Activated naive CD4-positive, alpha-beta T cell treated with anti-CD3 and anti-CD28 coated beads, Interleukin-2, amount 50 U/mL, for 72 hours (primary cell): ENCODE measurements at regions not wholly inside any gene's neighbourhood (a gene's known extent, or its start where the extent isn't known, plus 50 kb on each side); places are given as distances from the start of the nearest gene placed in this dataset.

Source experiments
- ATAC-seq, 2 donors: fragments of 150-1000 bp; cut with Tn5 transposase; 2 replicates each; pipeline ENCODE4 v1.10.0; 2021; ENCODE audit warnings: mild to moderate bottlenecking in 2 of 2, moderate library complexity in 2 of 2
- DNase-seq, 2 donors: peaks; one replicate each; pipeline ENCODE4 v3.0.0; 2021 to 2022; ENCODE audit warnings: low spot score in 2 of 2
- H3K27ac Mint-ChIP-seq, 2 donors: one replicate each; pipeline ENCODE4 v1.8.0; 2022; ENCODE audit warnings: mild to moderate bottlenecking in 2 of 2, mixed read lengths in 2 of 2
- H3K36me3 Mint-ChIP-seq, 2 donors: one replicate each; pipeline ENCODE4 v1.8.0; 2022; ENCODE audit warnings: mixed read lengths in 2 of 2
- H3K9me3 Mint-ChIP-seq, 2 donors: one replicate each; pipeline ENCODE4 v1.8.0; 2022; ENCODE audit warnings: mixed read lengths in 2 of 2

DNA sequence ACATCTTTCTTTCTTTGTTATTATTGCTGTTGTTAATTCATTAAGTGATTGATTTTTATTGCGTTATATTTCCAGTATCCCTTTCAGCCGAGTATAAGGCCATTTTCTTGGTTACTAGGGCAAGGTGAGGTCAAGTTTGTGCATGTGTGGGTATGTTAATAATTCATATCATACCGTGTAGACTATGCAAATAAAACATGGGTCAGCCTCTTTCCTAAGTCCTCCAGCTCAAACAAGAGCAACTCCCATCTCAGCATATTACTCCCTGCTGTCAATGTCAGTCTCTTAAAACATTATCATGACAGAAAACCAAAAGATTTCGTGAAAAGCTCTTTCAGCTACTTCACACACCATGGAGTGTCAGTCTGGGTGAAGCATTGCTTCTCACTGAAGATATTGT lies 103.9 kb upstream of the ST8SIA2 start:
- ATAC-seq = no peak
- Mint-ChIP-seq H3K9me3 (no peaks in the 10 kb centered on the region), H3K36me3 (no peaks in the 10 kb centered on the region), H3K27ac (no peak overlapping the region)
- no peak for DNase-seq

DNA sequence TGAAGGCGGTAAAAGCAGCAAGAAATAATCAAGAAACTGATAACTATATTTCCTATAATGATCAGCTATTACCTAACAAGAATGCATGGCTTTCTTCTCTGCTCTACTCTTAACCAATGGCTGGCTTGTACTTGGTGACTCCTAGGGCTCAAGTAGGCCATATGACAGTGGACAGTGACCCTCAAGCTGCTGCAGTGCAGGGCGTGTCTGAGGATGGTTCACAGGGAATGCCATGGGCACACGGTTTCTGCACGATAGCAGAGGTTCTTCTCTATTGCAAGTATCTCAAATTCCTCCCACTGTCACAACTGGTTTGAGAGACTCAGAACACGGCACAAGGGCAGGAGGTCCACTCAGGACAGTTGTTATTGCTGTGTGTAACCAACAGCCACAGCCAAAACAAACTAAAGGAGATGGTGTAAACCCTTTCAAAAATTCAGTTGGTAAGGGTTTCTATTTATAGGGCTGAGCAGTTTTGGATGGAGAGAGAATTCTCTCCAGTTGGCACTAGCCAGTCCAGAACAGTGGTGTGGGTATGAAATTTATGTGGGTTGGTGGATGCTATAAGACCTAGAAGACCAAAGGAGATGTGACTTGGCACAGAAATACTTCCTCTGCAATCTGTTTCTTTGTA lies 103.2 kb upstream of the ST8SIA2 start:
- H3K9me3 Mint-ChIP-seq = no peaks in the 10 kb centered on the region
- DNase-seq (no peak), ATAC-seq (no peak)
- no peaks in the 10 kb centered on the region for H3K36me3 Mint-ChIP-seq
- no peak overlapping the region for H3K27ac Mint-ChIP-seq

DNA sequence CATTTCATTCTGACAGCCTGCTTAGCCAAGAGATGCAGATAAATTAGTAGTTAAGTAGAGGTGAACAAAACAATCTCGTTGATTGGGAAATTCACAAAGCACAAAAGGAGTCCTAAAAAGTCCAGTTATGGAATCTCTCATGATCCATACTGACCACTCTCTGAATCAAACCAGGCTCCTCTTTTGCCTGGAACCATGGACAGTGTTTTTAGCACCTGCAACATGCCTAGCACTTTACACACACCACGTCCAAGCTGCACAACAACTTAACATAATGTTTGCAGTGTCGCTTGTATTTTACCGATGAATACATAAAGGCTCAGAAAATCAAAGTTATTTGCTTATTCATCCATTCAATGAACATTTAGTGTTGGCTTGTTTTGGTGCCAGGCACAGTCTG lies 101.8 kb upstream of the ST8SIA2 start:
- DNase-seq (no peak), ATAC-seq (no peak)
- Mint-ChIP-seq H3K9me3 (no peaks in the 10 kb centered on the region), H3K36me3 (no peaks in the 10 kb centered on the region), H3K27ac (no peak overlapping the region)

DNA sequence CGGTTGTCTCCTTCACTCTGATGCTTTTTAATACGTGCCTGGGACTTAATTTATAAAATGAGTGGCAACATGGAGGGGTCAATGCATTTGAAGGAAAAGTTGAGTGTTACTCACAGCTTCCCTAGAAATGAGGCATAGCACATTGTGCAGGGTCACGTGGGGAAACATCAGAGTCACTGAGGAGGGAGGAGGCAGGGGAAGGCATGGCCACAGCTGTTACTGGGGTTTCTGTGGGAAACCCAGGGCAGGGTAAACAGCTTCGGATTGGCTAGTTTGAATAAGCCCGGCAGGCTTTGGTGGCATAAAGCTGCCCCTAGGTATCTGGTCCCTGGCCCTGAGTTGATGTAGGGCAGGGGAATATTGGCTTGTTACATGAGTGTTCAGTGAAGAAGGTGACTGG lies 98.9 kb upstream of the ST8SIA2 start:
- Mint-ChIP-seq H3K27ac (no peak overlapping the region), H3K36me3 (no peaks in the 10 kb centered on the region), H3K9me3 (no peaks in the 10 kb centered on the region)
- no peak for ATAC-seq
- no peak for DNase-seq

DNA sequence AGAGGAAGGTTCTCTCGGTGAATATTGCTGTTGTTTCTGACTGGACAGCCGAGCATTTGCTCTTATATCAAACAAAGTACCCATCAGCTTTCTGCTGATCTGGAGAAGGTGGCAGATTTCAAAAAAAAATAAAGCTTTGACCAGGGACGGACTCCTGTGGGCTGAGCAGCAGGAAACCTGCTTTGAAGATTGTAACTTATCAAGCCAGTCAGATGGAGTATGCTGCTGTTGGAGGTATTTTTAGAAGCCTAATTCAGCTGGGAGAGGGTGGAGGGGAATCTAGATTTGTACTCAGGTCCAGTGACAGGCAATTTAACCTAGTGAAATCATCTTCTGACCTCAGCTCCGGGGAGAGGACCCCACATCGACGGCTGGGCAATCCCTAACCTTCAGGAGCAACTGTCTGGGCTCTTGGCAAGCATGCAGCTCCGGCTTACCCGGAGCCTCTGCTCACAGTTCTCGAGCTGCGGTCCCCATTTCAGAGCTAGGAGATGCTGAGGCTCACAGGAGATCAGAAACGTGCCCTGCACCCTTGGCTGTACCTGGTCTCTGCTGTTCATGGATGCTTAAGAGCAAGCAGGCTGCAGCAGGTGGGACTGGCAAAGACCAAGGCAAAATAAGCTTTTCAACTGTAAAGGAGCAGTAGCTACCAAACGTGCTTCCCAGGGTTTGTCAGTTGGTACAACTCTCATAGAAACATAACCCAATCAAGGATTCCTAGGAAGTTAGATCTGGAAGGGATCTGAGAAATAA lies 89.3 kb upstream of the ST8SIA2 start:
- ATAC-seq (no peak), DNase-seq (no peak)
- no peaks in the 10 kb centered on the region for H3K36me3 Mint-ChIP-seq
- H3K27ac Mint-ChIP-seq = no peak overlapping the region
- H3K9me3 Mint-ChIP-seq = peaks cover 0 to 10% of the 10 kb centered on the region in 2 donors

DNA sequence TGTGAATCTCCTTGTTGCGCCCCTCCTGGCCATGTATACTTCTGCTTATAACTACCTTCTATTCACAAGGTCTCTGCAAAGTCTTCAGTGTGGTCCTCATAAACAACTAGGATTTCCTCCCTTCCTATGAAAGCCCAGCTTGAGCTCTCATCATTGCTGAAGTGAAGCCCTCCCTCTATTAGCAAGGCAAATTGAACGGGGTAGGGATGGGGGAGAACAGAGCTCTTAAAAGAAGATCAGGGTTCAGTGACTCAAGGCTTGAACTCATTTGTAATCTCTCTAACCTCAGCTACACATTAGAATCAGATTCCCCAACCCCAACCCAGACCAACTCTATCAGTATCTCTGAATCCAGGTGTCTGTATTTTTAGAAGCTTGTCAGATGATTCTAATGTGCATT lies 88.3 kb upstream of the ST8SIA2 start:
- Mint-ChIP-seq H3K36me3 (no peaks in the 10 kb centered on the region), H3K9me3 (peaks cover 0 to 10% of the 10 kb centered on the region in 2 donors), H3K27ac (no peak overlapping the region)
- ATAC-seq = no peak
- no peak for DNase-seq

DNA sequence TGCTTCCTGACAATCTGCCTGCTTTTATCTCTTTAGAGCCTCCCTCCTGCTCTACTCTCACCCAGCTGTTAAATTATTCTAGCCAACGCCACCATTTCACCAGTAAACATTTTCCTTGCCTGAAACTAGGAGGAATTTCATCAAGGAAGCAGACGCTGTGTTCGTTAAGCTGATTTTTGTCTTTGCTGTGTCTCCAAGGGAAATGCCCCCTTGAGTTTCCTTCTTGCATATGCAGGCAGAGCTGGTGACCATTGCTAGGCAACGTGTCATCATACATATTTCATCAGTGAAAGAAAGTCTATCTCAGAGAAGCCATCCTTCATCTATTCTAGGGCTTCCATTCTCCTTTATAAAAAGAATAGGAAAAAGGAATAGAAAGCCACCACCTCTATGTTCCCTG lies 87.0 kb upstream of the ST8SIA2 start:
- no peak for ATAC-seq
- peaks cover 0 to under 1% of the 10 kb centered on the region in 2 donors for H3K36me3 Mint-ChIP-seq
- peaks cover 0 to 7% of the 10 kb centered on the region in 2 donors for H3K9me3 Mint-ChIP-seq
- no peak overlapping the region for H3K27ac Mint-ChIP-seq
- no peak for DNase-seq

DNA sequence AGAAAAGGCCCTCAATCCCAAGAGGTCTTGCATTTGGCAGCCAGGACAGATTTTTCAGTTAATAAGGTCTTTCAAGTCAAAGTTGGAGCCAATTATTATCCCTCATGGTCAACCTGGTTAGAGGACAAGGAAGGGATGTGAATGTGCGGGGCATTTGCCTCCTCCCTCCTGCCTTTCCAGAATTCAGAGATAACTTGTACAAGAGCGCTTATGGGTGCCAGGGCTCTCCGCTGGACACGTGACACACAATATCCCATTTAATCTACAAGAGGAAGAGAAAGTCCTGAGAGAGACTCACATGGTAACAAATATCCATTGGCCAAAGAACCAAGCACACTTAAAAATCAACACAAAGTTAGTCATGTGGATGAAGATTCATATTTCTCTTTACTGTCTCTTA lies 78.5 kb upstream of the ST8SIA2 start:
- H3K9me3 Mint-ChIP-seq = peaks cover 7 to 14% of the 10 kb centered on the region in 2 donors
- no peak overlapping the region for H3K27ac Mint-ChIP-seq
- DNase-seq = no peak
- ATAC-seq = no peak
- peaks cover 0 to 15% of the 10 kb centered on the region in 2 donors for H3K36me3 Mint-ChIP-seq

DNA sequence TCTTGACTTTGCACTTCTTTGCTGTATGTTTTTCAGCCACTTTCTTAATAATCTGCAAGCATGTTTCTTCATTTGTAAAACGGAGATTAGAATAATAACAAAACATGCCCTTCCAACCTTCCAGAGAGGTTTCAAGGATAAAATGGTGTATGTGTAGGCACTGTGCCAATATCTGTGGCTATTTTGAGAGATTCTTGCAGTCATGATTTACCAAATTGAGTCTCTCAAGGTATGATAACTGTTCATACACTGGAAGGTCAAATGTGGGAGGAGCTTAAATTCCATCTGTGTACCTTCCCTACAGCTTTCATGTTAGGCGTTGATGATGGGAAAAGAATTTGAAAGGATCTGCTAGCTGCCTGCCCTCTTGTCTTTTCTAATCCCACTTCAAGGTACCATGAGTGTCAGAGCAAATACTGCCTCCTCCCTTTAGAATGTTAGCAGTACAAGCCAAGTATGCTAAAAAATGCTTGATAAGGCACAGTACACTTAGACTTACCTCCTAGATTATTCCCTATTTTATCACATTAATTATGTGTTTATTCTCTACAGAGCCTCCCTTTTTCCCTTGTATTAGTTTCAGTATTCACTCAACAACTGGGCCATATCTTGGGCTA lies 78.0 kb upstream of the ST8SIA2 start:
- no peak for ATAC-seq
- H3K27ac Mint-ChIP-seq = no peak overlapping the region
- no peak for DNase-seq
- peaks cover 0 to 15% of the 10 kb centered on the region in 2 donors for H3K36me3 Mint-ChIP-seq
- peaks cover 7 to 14% of the 10 kb centered on the region in 2 donors for H3K9me3 Mint-ChIP-seq

DNA sequence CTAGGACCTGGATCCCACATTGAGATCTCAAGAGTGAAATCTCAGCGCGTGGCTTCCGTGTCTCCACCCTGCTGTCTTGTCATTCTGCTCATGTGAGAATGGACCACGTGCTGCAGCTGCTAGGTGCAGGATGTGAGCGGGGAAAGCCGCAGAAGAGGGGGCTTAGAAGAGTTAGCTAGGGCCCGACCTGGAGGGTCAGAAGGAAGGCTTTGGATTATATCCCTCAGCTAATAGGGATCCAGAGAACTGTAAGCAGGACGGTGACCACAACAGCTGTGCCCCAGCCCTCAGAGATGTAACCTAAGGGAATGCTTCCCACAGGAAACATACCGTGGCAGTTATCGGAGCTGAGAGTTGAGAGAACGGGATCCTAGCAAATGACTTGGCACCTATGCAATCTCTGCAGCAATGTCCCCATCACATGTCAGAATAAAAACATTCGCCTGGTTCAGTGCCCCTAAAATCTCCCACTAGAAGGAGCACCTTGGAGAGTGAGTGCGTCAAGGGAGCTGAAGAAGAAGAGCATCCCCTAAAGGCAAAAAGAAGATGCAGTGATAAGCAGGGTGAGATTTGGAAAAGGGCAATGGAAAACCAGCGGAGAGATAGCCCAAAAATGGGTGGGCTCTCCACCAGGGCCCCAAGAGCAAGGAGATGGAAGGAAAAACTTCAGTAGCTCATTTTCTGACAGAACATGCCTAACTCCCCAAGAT lies 76.9 kb upstream of the ST8SIA2 start:
- H3K9me3 Mint-ChIP-seq = peaks cover 7 to 11% of the 10 kb centered on the region in 2 donors
- ATAC-seq = no peak
- peaks cover 0 to 14% of the 10 kb centered on the region in 2 donors for H3K36me3 Mint-ChIP-seq
- H3K27ac Mint-ChIP-seq = no peak overlapping the region
- no peak for DNase-seq

DNA sequence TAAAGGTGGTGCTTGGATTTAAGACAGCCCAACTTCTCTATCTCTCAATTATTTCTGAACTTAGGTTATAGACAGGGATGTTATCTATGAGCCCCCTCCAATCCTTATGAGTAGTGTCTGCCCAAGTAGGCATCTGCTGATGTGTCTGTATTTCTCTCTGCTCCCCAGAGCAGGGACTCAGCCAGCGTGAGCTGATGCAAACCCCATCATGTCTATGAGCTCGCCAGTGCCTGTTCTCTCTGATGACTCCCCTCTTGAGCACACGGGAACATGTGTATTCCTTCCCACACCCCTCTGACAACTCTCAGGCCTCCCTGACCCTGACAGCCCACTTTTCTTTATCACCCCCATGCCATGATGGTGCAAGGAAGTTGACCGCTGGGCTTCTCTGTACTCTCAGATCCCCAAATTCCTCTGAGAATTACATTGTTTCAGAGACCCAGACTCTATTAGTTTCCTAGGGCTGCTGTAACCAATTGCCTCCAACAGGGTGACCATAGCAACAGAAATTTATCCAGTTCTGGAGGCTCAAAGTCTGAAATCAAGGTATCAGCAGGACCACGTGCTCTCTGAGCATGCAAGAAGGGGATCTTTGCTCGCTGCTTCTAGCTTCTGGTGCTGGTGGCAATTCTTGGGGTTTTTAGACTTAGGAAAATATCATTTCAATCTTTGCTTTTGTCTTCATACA lies 73.5 kb upstream of the ST8SIA2 start:
- H3K36me3 Mint-ChIP-seq = no peaks in the 10 kb centered on the region
- ATAC-seq (no peak), DNase-seq (no peak)
- H3K9me3 Mint-ChIP-seq = no peaks in the 10 kb centered on the region
- H3K27ac Mint-ChIP-seq = no peak overlapping the region

DNA sequence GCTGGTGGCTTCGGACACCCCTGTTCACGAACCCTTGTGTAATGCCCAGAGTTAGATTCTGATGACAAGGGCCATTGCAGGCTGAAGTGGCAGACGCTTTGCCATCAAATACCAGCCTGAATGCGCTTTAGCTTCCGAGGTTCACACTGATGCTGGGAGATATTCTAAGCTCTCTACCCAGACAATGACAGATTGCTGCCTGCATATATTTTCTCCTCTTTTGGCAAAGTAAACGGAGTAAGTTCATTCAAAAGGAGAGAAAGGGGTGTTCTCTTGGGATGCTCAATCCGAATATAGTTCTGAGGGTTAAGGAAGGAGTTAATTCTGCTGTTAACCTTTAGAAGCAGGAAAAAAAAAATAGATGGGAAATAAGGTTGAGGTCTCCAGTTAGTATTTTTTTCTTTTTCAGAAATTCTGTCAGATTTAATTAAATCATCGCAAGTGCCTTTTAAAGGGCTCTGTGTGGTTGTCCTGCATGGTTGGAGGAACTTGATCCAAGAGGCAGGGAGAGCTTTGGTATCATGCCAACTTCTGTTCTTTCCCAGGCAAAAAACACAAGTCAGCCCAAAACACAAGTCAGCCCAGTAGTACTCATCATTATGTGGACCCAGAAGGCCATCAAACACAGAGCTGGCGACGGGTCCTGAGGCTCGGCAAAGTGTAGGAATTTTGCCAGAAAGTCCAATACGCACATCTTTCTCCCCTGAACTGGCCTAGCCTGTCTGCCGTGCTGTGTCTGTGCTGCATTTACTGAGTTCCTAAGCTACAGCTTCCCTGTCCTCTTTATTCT lies 70.9 kb upstream of the ST8SIA2 start:
- no peak for ATAC-seq
- H3K36me3 Mint-ChIP-seq = no peaks in the 10 kb centered on the region
- no peak for DNase-seq

DNA sequence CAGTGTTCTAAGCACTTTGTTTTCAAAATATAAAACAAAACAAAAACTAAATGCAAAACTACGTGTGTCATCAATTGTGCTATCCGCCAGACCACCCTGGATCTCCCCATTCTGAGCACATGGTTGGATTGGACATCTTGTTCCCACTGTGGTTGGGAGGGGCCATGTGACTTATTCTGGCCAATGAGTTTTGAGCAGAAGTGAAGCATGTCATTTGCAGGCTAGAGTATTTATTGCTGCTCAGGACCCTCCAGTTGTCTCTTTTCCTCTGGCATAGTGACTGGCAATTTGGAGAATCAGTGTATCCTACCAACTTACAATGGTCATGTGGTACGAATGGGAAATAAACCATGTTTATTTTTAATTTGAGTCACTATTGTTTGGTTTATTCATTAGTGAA lies 70.2 kb upstream of the ST8SIA2 start:
- no peaks in the 10 kb centered on the region for H3K9me3 Mint-ChIP-seq
- ATAC-seq (no peak), DNase-seq (no peak)
- H3K27ac Mint-ChIP-seq = no peak overlapping the region
- H3K36me3 Mint-ChIP-seq = no peaks in the 10 kb centered on the region

More for the DNA sequence above, 70.9 kb upstream of the ST8SIA2 start:
- Mint-ChIP-seq H3K27ac (no peak overlapping the region), H3K9me3 (no peaks in the 10 kb centered on the region)

DNA sequence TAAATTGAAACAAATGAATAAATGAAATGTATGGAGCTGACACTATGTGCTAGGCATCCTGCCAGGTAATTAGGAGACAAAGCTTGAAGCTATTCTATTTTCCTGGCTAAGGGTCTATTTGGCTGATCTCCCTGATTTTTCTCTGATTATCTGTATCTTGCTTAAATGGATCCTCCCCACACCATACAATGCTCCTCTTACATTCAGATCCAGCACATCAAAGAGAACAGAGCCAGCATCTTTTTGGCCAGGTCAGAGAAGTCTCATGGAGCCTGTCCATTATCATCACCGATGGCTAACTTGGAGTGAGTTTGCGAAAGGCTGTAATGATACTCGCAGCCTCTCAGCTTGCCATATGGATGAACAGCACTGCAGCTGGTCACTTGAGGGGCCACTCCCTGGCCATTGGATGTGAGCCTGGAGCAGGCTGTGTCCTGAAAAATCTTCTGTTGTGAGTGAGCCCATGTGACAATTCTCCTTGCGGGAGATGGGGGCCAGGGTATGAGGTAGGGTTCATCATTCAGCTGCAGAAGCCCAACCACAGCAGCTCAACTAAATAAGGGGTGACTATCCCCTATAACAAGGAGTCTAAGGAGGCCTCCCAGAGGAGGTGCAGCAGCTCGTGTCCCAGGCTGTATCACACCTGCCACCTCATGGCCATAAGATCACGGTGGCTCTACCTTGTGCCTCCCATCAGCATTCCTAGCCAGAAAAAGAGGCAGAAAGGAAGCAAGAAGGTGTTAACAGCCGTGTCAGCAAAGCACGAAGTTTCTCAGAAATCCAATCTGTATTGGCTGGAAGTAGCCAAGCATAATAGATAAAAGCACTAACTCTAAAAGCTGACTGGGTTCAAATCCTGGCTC lies 69.3 kb upstream of the ST8SIA2 start:
- Mint-ChIP-seq H3K9me3 (no peaks in the 10 kb centered on the region), H3K27ac (no peak overlapping the region), H3K36me3 (no peaks in the 10 kb centered on the region)
- no peak for ATAC-seq
- DNase-seq = no peak

DNA sequence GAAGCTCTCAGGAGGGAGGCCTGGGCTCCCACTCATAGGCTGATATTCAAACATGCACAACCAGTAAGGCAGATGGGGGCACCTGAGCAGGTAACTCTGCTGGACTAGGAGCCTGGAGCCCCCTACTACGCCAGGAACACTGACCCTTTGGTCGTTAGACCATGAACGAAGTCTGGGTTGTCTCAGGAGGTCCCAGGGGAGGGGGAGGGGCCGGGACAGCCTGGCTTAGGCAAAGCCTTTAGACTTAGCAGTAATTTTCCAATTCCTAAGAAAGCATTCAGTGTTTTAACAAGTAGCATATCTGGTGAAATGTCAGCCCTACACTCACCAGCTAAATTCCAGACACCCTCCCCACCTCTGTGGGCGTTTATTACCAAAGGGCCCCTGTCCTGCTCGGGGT lies 67.4 kb upstream of the ST8SIA2 start:
- Mint-ChIP-seq H3K27ac (no peak overlapping the region), H3K36me3 (no peaks in the 10 kb centered on the region), H3K9me3 (no peaks in the 10 kb centered on the region)
- DNase-seq (no peak), ATAC-seq (no peak)
